ENCODE measurements at regions not wholly inside any gene's neighbourhood (a gene's known extent, or its start where the extent isn't known, plus 50 kb on each side); places are given as distances from the start of the nearest gene placed in this dataset.

GRCh38 chr14:101687756-101688546 is 73.6 kb upstream of the PPP2R5C start:
- no peak for TF ChIP-seq TCF12 (IDR thresholded peaks at IDR 0.05; ENCODE audit: low read depth, low read length)
- no peak for TF ChIP-seq CHD2 (IDR thresholded peaks at IDR 0.05; ENCODE audit: low read length)
- TF ChIP-seq POLR2AphosphoS5 (IDR thresholded peaks at IDR 0.05; ENCODE audit: low read depth, low read length): no peak
- no peak for TF ChIP-seq CTCF (IDR thresholded peaks at IDR 0.05; ENCODE audit: control extremely low read depth in 1 of 3, insufficient read depth in 1 of 3, low read depth in 1 of 3, low read length in 3 of 3)
- TF ChIP-seq EP300 (IDR thresholded peaks at IDR 0.05; ENCODE audit: borderline replicate concordance in 1 of 2, low read depth in 2 of 2, low read length in 2 of 2): no peak
- TF ChIP-seq TEAD4 (IDR thresholded peaks at IDR 0.05; ENCODE audit: low read depth, low read length): no peak
- no peak for TF ChIP-seq TAF1 (IDR thresholded peaks at IDR 0.05; ENCODE audit: low read depth, low read length)
- no peak for TF ChIP-seq RAD21 (IDR thresholded peaks at IDR 0.05 in 1 of 2, conservative IDR thresholded peaks at IDR 0.05 in 1 of 2; ENCODE audit: low read depth in 2 of 2, low read length in 2 of 2)
- no peak for TF ChIP-seq POLR2A (IDR thresholded peaks at IDR 0.05; ENCODE audit: control extremely low read depth in 1 of 2, low read depth in 2 of 2, low read length in 2 of 2)
- TF ChIP-seq, protein P1, sequence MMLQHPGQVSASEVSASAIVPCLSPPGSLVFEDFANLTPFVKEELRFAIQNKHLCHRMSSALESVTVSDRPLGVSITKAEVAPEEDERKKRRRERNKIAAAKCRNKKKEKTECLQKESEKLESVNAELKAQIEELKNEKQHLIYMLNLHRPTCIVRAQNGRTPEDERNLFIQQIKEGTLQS (IDR thresholded peaks at IDR 0.05; ENCODE audit: insufficient read depth, low read depth, low read length): no peak
